Adrenal gland (tissue), 5 donors: ENCODE measurements at regions not wholly inside any gene's neighbourhood (a gene's known extent, or its start where the extent isn't known, plus 50 kb on each side); places are given as distances from the start of the nearest gene placed in this dataset.

Experiments used
- CTCF ChIP-seq, 6 experiments: fragments of 450-650 bp in 4 of 6; fragments of 200-600 bp in 2 of 6; sonication (generic) in 1 of 6; IDR thresholded peaks; 1 replicate in 5 of 6; 2 replicates in 1 of 6; pipeline versions ENCODE4 v1.5.1 to v1.8.0; 2016 to 2021; ENCODE audit warnings: antibody characterized with exemption in 6 of 6, mild to moderate bottlenecking in 2 of 6, moderate library complexity in 1 of 6
- POLR2A ChIP-seq, 2 donors: fragments of 450-650 bp; IDR thresholded peaks; one replicate each; pipeline ENCODE4 v1.6.1; 2017; ENCODE audit warnings: antibody characterized with exemption in 2 of 2, mild to moderate bottlenecking in 2 of 2, moderate library complexity in 1 of 2
- donor health status: DM: no; HTN: no; CAD: no.

GRCh38 chr2:163801486-163801885 is 65.7 kb upstream of the FIGN start:
- TF ChIP-seq CTCF (IDR thresholded peaks at IDR 0.05): no peak
- TF ChIP-seq POLR2A (IDR thresholded peaks at IDR 0.05): no peak
